CD4-positive, alpha-beta T cell treated with Interleukin-4 for 1 hour (primary cell): ENCODE measurements at regions not wholly inside any gene's neighbourhood (a gene's known extent, or its start where the extent isn't known, plus 50 kb on each side); places are given as distances from the start of the nearest gene placed in this dataset.
"Not testable (repeated sequence)": the region's sequence is repeated elsewhere in the genome, so short reads cannot be mapped to it uniquely, and the experiment has no call there.

Experiments used
- DNase-seq, 2 donors: peaks; one replicate each; pipeline ENCODE4 v3.0.0-alpha.2; 2020 to 2022

DNA sequence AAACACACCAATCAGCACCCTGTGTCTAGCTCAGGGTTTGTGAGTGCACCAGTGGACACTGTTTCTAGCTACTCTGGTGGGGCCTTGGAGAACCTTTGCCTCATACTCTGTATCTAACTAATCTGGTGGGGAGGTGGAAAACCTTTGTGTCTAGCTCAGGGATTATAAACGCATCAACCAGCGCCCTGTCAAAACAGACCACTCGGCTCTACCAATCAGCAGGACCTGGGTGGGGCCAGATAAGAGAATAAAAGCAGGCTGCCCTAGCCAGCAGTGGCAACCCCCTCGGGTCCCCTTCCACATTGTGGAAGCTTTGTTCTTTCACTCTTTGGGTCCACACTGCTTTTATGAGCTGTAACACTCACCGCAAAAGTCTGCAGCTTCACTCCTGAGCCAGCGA, 121.8 kb downstream of the FSCB start:
- DNase-seq: not testable (repeated sequence)

GRCh38 chr14:44384601-44385293, 122.3 kb downstream of the FSCB start:
- not testable (repeated sequence) for DNase-seq

DNA sequence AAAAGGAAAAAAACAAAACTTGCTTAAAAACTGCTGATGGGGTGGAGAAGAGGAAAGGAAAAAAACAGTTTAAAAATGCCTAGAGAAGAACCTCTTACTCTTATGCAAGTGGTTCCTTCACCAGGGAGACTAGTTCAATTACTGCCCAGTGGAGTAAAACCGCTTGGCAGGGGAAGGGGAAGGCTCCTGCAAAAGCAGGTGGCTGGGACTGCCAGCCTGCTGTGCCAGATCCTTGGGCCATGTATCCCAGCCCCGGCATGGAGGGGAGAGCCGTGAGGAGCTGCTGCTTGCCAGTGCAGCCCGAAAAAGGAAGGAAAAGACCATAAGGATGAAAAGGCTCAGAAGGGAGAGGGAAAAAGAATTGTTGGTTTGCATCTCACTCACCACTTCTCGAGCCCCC, 123.0 kb downstream of the FSCB start:
- DNase-seq: no peak

GRCh38 chr14:44383636-44384035, 123.4 kb downstream of the FSCB start:
- no peak for DNase-seq

DNA sequence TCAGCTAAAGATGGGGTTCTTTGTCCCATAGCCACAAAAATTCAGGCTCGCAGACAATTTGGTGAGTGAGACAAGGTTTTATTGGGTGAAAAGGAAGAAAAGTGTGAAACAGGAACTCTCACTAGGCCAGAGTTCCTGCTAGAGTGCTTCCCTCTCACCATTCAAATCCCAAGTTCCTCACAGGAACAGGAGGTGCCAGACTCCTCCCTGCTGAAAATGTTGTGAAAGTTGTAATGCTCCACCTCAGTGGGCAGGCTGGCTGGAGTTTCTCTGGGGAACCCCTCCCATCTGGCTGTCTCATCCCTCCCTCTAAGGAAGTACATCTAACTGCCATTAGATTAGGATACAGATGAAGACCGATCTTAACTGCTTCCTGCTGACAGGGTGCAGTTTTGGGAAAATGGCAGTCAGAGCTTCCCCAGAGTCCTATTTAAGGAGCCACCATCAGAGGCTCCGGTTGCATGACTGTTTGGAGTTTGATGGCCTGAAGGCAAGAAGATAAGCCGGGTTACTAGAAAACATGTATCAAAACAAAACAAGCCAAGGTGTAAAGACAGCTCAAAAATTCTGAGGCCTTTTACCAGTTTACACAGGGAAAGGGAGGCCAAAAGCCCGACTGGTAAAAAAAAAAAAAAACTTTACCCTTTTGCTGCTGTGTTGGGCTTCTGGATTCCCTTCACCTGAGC, 127.6 kb downstream of the FSCB start:
- DNase-seq: no peak

DNA sequence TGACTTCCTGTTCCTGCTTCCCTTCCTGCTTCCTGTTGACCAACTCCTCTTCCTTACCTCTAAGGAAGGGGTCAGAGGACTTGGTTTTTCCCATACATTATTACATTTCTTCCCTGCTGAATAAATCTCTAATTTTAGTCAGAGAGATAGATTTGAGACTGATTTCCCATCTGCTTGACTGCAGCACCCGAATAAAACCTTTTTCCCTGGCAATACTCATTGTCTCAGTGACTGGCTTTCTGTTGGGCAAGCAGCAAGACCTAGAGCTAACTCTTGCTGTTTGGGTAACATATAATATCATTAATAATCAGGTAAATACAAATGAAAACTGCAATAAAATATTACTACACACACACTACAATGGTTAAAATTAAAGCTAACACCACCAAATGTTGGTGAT, 132.2 kb downstream of the FSCB start:
- no peak for DNase-seq

DNA sequence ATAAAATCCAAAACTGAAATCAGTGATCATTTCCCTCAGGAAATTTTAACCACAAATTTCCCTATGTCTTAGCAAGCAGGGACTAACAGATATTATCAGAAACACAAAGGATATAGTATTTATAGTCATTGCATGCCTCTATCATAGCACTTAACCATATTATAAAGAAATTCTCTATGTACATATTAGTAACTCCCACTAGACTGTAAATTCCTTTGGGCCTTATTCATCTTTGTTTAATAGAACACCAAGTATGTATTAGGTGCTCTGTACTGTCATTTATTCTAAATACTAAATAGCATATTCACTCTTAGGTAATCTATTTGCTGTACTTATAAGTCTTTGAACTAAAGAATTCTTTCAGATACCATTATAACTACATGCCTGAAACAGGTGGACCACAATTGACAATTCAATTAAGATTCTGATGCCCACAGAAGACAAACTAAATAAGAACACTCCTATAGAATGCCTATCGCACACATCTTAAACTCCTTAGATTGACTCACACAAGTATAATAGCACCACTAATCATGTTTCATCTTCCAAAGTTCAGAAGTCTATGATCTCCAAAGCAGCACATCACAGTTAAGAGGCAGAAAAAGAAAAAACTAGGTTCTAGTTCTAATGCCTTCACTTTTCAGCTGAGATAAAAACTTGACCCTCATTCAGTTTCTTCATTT, 134.1 kb downstream of the FSCB start:
- no peak for DNase-seq

DNA sequence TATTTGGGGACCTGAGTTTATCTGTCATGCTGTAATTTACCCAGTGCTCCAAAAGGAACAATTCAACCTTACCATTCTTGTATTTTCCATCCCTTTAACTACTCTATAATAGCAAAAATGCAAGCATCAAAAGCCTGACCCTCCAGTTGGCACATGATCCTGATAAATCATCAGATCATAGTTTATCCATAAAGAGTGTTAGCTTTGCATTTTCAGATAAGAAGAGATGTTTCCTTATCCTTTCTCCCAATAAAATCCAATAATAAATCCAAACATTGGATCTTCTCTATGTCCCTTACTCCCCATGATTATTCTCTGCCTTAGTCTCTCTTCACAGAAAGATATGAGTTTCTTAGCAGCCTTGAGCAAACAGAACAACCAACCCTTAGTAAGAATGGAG, 134.9 kb downstream of the FSCB start:
- DNase-seq: no peak

DNA sequence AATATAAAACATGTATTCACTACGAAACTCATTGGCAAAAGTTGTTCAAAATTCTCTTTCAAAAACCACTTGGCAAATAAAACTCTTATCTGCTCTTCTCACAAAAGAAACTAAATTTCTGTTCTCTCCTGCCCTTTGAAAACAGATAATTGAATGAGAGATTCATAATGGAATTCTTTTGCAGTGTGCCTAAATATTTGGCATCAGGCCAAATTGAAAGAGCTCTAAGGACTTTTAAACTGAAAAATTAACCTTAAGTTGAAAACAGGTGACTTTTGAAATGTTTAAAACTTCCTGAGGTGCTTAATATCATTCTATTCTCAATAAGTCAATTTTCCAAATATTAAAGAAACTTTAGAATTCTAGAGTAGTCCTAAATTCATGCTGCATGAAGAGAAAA, 136.4 kb downstream of the FSCB start:
- DNase-seq: no peak

GRCh38 chr14:44369401-44370123, 137.5 kb downstream of the FSCB start:
- no peak for DNase-seq

- no peak for DNase-seq
Observed at GRCh38 chr14:44361083-44361482, 146.0 kb downstream of the FSCB start.

GRCh38 chr14:44353805-44354204, 153.3 kb downstream of the FSCB start:
- DNase-seq: no peak

DNA sequence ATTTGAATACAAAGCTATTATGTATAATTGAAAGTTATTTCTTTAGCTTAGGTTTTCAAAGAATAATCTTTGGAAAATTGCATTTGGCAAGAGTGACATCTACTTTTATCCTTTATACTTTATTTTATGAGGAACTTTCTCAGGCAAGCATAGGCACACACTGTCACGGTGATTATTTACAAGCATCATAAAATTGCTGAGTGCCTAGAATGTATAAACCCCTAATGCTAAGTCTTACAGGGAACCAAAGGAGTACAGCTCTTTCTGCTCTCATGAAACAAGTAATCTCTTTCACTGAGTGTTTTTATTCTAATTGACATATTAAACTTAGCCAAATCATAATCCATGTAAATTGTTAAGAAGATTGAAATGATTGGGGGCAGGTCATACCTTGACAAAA, 154.9 kb downstream of the FSCB start:
- DNase-seq: no peak

DNA sequence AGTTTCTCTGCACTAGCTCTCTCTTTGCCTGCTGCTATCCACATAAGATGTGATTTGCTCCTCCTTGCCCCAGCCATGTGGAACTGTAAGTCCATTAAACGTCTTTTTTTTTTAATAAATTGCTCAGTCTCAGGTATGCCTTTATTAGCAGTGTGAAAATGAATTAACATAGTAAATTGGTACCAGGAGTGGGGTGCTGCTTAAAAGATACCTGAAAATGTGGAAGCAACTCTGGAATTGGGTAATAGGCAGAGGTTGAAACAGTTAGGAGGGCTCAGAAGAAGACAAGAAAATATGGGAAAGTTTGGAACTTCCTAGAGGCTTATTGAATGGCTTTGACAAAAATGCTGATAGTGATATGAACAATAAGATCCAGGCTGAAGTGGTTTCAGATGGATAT, 159.8 kb downstream of the FSCB start:
- DNase-seq: no peak

DNA sequence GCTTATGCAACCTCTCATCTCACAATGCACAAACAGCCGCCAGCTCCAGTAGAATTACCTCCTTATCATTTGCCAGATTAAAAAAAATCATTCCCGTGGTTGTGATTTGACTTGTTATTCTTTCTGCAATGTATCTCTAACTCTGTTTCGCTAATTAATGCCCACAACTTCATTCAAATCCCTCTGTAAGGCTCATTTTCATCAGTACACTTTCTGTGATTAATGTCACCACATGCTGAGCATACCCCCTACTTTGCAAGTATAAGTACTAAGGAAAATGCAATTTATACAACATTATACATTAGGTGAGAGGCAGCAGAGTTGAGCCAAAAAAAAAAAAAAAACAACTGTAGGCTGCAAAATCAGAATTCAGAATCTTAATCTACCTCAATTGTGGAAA, 166.0 kb downstream of the FSCB start:
- DNase-seq: no peak

DNA sequence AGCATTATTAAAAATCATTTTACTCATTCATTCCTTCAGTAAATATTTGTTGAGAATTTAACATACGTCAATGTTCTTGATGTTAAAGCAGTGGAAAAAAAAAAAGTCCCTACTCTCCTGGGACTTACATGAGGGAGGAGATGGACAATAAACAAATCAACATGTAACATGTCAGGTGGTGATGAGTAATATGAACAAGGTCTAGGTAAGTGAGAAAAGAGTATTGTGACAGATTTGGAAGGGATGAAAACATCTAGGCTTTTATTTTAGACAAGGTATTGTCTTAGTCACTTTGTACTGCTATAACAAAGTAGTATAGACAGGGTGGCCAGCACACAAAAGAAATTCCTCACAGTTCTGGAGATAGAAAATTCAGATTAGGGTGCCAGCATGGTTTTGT, 167.2 kb downstream of the FSCB start:
- no peak for DNase-seq

- no peak for DNase-seq
Observed at GRCh38 chr14:44339231-44339630, 167.9 kb downstream of the FSCB start.

- no peak for DNase-seq
Observed at GRCh38 chr14:44317441-44317746, 189.7 kb downstream of the FSCB start.

GRCh38 chr14:44316647-44317440, 190.2 kb downstream of the FSCB start:
- no peak for DNase-seq

DNA sequence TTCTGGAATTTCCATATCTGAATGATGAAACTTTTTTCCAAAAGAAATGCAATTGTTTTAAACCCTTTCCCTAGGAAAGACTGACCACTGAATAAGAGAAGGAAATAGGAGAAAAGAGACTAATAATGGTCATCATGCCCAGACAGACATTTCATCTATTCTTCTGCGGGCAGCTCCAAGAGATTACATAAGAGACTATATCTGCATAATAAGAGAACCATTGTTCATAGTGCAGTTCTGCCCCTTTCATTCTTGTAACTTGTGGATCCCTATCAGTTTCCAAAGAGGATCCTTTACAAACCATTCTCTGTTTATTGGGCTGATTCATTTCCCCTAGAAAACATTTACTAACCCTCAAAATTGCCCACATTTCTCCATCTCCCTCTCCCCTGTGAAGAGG, 197.8 kb downstream of the FSCB start:
- no peak for DNase-seq

DNA sequence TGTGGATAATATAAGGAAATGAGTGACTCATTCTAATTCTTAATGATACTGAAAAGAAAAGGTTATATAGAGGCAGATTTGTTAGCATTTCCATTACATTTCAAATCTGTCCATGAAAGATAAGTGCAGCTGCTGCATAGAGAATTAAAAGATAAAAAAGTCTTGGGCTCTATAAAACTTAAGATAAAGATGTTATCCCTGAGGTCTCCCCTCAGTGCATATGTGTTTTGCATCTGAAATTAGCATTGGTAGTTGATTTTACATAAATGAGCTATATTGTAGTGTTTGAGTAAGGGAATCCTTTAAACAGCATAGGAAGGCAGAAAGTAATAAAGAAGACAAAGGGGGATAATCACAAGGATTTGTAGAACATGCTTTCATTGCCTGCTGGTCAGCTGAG, 206.2 kb downstream of the FSCB start:
- DNase-seq: no peak

DNA sequence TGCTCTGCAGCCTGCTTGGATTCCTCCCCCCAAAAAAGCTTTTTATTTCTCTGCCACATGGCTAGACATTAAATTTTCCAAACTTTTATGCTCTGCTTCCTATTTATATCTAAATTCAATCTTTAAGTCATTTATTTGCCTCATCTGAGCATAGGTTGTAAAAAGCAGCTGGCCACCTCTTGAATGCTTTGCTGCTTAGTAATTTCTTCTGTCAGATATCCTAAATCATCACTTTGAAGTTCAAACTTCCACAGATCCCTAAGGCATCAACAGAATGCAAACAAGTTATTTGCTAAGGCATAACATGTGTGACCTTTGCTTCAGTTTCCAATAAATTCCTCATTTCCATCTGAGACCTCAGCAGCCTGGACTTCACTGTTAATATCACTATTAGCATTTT, 209.6 kb downstream of the FSCB start:
- DNase-seq: no peak

DNA sequence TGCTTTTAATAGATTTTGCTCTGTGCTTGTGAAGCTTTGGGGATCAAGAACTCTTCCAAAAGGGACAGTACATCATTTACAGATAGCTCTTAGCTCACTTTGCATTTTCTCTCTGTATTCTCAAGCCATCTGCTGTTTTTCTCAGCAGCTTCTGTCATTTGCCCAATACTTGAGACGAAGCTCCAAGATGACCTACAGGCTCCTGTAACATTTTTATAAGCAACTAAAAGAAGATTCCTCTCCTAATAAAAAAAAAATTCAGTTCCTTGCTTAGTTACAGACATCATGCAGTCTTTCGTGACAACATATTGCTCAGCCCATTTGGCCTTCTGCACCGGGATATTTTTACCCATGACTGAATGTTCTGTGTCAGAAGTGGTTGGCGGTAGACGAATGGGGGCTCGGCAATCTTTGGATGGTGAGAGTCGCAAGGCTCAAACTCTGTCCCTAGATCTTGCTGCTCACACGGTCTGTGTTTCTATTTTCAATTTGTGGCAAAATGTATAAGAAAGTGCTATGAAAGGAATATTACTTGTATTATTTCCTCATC, 215.6 kb downstream of the FSCB start:
- DNase-seq: no peak
